Ishikawa (cell line): ENCODE measurements at regions not wholly inside any gene's neighbourhood (a gene's known extent, or its start where the extent isn't known, plus 50 kb on each side); places are given as distances from the start of the nearest gene placed in this dataset.

Experiments used
- CEBPB ChIP-seq: IDR thresholded peaks from 2 replicates; pipeline ENCODE4 v1.6.1; 2012
- CREB1 ChIP-seq: IDR thresholded peaks from 2 replicates; pipeline ENCODE4 v1.6.1; 2012; ENCODE audit warnings: low read depth
- EGR1 ChIP-seq: IDR thresholded peaks from 2 replicates; pipeline ENCODE4 v1.6.1; 2012
- EP300 ChIP-seq: IDR thresholded peaks from 2 replicates; pipeline ENCODE4 v1.6.1; 2012; ENCODE audit warnings: borderline replicate concordance
- FOXM1 ChIP-seq: IDR thresholded peaks from 2 replicates; pipeline ENCODE4 v1.6.1; 2012; ENCODE audit warnings: low read depth, borderline replicate concordance
- MAX ChIP-seq: IDR thresholded peaks from 2 replicates; pipeline ENCODE4 v1.6.1; 2012
- NFIC ChIP-seq: IDR thresholded peaks from 2 replicates; pipeline ENCODE4 v1.6.1; 2012
- RAD21 ChIP-seq: IDR thresholded peaks from 2 replicates; pipeline ENCODE4 v1.6.1; 2012; ENCODE audit warnings: low read depth
- REST ChIP-seq: IDR thresholded peaks from 2 replicates; pipeline ENCODE4 v1.6.1; 2012; ENCODE audit warnings: low read depth, mild to moderate bottlenecking
- TAF1 ChIP-seq: IDR thresholded peaks from 2 replicates; pipeline ENCODE4 v1.6.1; 2012; ENCODE audit warnings: low read depth, mild to moderate bottlenecking
- TCF12 ChIP-seq: IDR thresholded peaks from 2 replicates; pipeline ENCODE4 v1.6.1; 2012; ENCODE audit warnings: low read depth
- TEAD4 ChIP-seq: IDR thresholded peaks from 2 replicates; pipeline ENCODE4 v1.6.1; 2012
- USF1 ChIP-seq: IDR thresholded peaks from 2 replicates; pipeline ENCODE4 v1.6.1; 2012
- YY1 ChIP-seq: IDR thresholded peaks from 2 replicates; pipeline ENCODE4 v1.6.1; 2012; ENCODE audit warnings: low read depth
- ZBTB7A ChIP-seq: IDR thresholded peaks from 2 replicates; pipeline ENCODE4 v1.6.1; 2012; ENCODE audit warnings: low read depth

- TF ChIP-seq ZBTB7A (no peak), EGR1 (no peak), CREB1 (no peak), YY1 (no peak), NFIC (no peak), TEAD4 (no peak), MAX (no peak), TCF12 (no peak), USF1 (no peak), EP300 (no peak), CEBPB (no peak), FOXM1 (no peak), REST (no peak), TAF1 (no peak), RAD21 (no peak)
Observed at GRCh38 chr5:9776525-9776924, 146.4 kb upstream of the TAS2R1 start.

- TF ChIP-seq NFIC, result no peak
- no peak for TF ChIP-seq TAF1
- no peak for TF ChIP-seq CREB1
- TF ChIP-seq EGR1, result no peak
- no peak for TF ChIP-seq TCF12
- no peak for TF ChIP-seq RAD21
- no peak for TF ChIP-seq MAX
- no peak for TF ChIP-seq USF1
- TF ChIP-seq ZBTB7A, result no peak
- TF ChIP-seq EP300, result no peak
Observed at GRCh38 chr5:9775339-9775738, 145.2 kb upstream of the TAS2R1 start.

GRCh38 chr5:9774472-9775079 is 144.4 kb upstream of the TAS2R1 start:
- no peak for TF ChIP-seq EGR1
- no peak for TF ChIP-seq ZBTB7A
- TF ChIP-seq RAD21, result peak; percentile 21

- TF ChIP-seq TCF12 (no peak), CEBPB (no peak), TAF1 (no peak), ZBTB7A (no peak)
Observed at GRCh38 chr5:9771079-9771478, 140.9 kb upstream of the TAS2R1 start.

GRCh38 chr5:9766581-9766980 is 136.4 kb upstream of the TAS2R1 start:
- TF ChIP-seq MAX, result no peak

GRCh38 chr5:9765419-9766140 is 135.4 kb upstream of the TAS2R1 start:
- TF ChIP-seq TCF12, result no peak
- no peak for TF ChIP-seq TEAD4
- TF ChIP-seq YY1, result no peak
- TF ChIP-seq TAF1, result no peak
- no peak for TF ChIP-seq EGR1
- no peak for TF ChIP-seq FOXM1
- no peak for TF ChIP-seq USF1
- TF ChIP-seq CEBPB, result no peak
- no peak for TF ChIP-seq RAD21
- TF ChIP-seq NFIC, result no peak
- TF ChIP-seq ZBTB7A, result no peak
- TF ChIP-seq REST, result no peak
- no peak for TF ChIP-seq MAX
- no peak for TF ChIP-seq CREB1
- TF ChIP-seq EP300, result no peak
